Kidney epithelial cell (primary cell): ENCODE measurements at regions not wholly inside any gene's neighbourhood (a gene's known extent, or its start where the extent isn't known, plus 50 kb on each side); places are given as distances from the start of the nearest gene placed in this dataset.

Experiments
- DNase-seq: peaks from one replicate; pipeline ENCODE4 v3.0.0-alpha.2; 2010; ENCODE audit warnings: low read depth
- H3K27me3 ChIP-seq: 2 replicates; pipeline ENCODE4 v1.6.0; 2011; ENCODE audit warnings: low read length; ENCODE audit not compliant: control insufficient read depth, insufficient read depth
- H3K36me3 ChIP-seq: 2 replicates; pipeline ENCODE4 v1.5.1; 2011; ENCODE audit warnings: low read length; ENCODE audit not compliant: control insufficient read depth, insufficient read depth
- H3K4me3 ChIP-seq: 2 replicates; pipeline ENCODE4 v1.5.1; 2011; ENCODE audit warnings: low read depth, mild to moderate bottlenecking, control low read depth, low read length
- CTCF ChIP-seq: IDR thresholded peaks from 2 replicates; pipeline ENCODE4 v1.5.1; 2011; ENCODE audit warnings: mild to moderate bottlenecking, moderate library complexity, low read length, control low read depth, inconsistent platforms; ENCODE audit not compliant: insufficient read depth, poor library complexity, severe bottlenecking

- DNase-seq = no peak
- TF ChIP-seq CTCF = no peak
- H3K36me3 ChIP-seq = no peaks in the 10 kb centered on the region
- H3K27me3 ChIP-seq = no peaks in the 10 kb centered on the region
- H3K4me3 ChIP-seq = no peak overlapping the region
These were observed 91.6 kb upstream of the FOXD3 start for GRCh38 chr1:63230722-63231121.

DNA sequence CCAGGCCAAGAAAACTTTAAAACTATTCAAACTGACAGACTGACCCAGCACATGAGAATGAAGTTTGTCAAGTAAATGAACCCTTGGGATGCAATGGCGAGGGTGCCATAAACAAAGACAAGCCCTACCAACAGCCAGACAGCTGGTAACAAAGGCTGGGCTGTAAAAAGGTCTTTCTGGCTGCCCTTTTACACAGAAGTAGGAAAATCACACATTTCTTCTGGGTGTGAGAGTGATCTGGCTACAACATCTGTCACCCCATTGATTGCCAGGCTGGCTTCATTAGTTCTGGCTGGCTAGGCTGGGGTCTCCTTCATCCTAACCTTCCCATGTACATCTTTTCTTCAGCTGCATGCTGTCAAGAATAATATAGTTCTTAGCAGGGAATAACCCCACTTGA, 83.6 kb upstream of the FOXD3 start:
- H3K36me3 ChIP-seq = no peaks in the 10 kb centered on the region
- no peak for TF ChIP-seq CTCF
- H3K27me3 ChIP-seq = no peaks in the 10 kb centered on the region
- H3K4me3 ChIP-seq = no peak overlapping the region
- DNase-seq = no peak

DNA sequence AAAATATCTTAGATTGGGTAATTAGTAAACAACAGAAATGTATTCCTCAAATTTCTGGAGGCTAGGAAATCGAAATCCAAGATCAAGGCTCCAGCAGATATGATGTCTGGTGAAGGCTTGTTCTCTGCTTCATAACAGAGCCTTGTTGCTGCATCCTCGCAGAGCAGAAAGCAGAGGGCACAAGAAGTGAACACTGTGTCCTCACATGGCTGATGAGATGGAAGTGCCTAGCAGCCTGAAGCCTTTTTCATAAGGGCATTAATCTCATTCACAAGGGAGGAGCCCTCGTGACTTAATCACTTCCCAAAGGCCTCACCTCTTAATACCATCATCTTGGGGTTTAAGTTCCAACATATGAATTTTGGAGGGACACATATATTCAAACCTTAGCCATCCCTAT, 77.2 kb upstream of the FOXD3 start:
- no peaks in the 10 kb centered on the region for H3K36me3 ChIP-seq
- H3K4me3 ChIP-seq = no peak overlapping the region
- no peak for TF ChIP-seq CTCF
- H3K27me3 ChIP-seq = no peaks in the 10 kb centered on the region
- no peak for DNase-seq

DNA sequence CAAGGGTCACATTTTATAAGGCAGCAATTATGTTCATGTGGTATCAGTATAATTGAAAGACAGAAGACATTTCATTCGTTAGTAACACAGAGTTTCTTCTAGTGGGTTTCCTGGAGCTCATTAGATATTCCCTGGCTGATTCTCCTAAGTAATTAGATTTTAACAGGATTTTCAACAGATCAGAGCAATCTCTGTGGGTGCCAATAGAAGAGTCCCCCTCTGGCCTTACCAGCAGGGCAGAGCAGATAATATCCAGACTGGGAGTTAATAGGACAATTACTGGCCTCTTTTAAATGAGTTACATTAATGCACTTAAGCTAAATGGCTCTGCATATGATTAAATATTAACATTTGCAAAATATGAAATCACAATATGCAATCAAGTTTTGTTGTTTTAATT, 74.2 kb upstream of the FOXD3 start:
- no peak for TF ChIP-seq CTCF
- no peak for DNase-seq

GRCh38 chr1:63255153-63255552, 67.2 kb upstream of the FOXD3 start:
- no peak for TF ChIP-seq CTCF
- Histone ChIP-seq H3K36me3 (no peaks in the 10 kb centered on the region), H3K27me3 (no peaks in the 10 kb centered on the region), H3K4me3 (no peak overlapping the region)
- DNase-seq = peak; percentile 5

More for the DNA sequence above, 74.2 kb upstream of the FOXD3 start:
- no peaks in the 10 kb centered on the region for H3K27me3 ChIP-seq
- H3K4me3 ChIP-seq = no peak overlapping the region
- H3K36me3 ChIP-seq = no peaks in the 10 kb centered on the region

DNA sequence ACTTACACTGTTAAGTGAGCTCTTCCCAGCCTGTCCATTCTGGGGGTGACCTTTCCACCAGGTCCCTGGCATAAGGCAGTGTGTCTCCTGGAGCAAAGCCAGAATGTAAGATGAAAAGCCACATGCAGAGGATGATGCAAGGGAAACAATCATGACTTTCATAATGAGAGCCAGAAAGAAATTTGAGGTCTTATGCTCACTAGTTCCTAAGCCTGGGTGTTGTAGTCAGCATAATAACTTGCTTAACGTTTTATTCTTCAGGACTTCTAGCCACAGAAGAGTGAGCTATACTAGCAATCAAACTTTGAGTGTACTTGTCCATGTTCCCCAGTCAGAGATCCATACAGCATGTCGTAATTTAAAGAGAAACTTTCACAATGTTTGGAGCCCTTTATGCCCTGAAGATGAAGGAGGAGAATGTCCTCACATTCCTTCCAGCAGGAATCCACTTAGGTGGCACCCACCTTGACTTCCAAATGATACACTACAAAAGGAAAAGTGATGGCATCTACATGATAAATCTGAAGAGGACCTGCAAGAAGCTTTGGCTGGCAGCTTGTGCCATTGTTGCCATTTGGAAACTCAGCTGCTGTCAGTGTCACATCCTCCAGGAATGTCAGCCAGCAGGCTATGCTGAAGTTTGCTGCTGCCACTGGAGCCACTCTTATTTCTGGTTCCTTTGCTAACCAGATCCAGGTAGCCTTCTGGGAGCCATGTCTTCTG, 60.5 kb upstream of the FOXD3 start:
- no peak for DNase-seq
- H3K36me3 ChIP-seq = no peaks in the 10 kb centered on the region
- no peak for TF ChIP-seq CTCF
- H3K4me3 ChIP-seq = no peak overlapping the region
- H3K27me3 ChIP-seq = no peaks in the 10 kb centered on the region
